Islet precursor cell (in vitro differentiated cells): ENCODE measurements at regions not wholly inside any gene's neighbourhood (a gene's known extent, or its start where the extent isn't known, plus 50 kb on each side); places are given as distances from the start of the nearest gene placed in this dataset.
"Not testable (repeated sequence)": the region's sequence is repeated elsewhere in the genome, so short reads cannot be mapped to it uniquely, and the experiment has no call there.

Experiments used
- DNase-seq: peaks from one replicate; pipeline ENCODE4 v3.0.0-alpha.2; 2018

- no peak for DNase-seq
These were observed 307.2 kb upstream of the CNTN3 start for GRCh38 chr3:74921676-74922075.

GRCh38 chr3:74920721-74921350 is 306.4 kb upstream of the CNTN3 start:
- DNase-seq = no peak

- no peak for DNase-seq
These were observed 302.2 kb upstream of the CNTN3 start for GRCh38 chr3:74916696-74917095.

- DNase-seq = no peak
These were observed 291.7 kb upstream of the CNTN3 start for GRCh38 chr3:74906181-74906580.

- DNase-seq = no peak
These were observed 291.0 kb upstream of the CNTN3 start for GRCh38 chr3:74905478-74905877.

GRCh38 chr3:74904646-74905045 is 290.2 kb upstream of the CNTN3 start:
- DNase-seq = no peak

GRCh38 chr3:74899796-74900516 is 285.5 kb upstream of the CNTN3 start:
- DNase-seq = not testable (repeated sequence)

GRCh38 chr3:74897006-74897405 is 282.5 kb upstream of the CNTN3 start:
- DNase-seq = no peak

- DNase-seq = no peak
These were observed 276.9 kb upstream of the CNTN3 start for GRCh38 chr3:74891312-74891711.

GRCh38 chr3:74883690-74884089 is 269.2 kb upstream of the CNTN3 start:
- DNase-seq = peak; percentile 73

GRCh38 chr3:74883222-74883621 is 268.8 kb upstream of the CNTN3 start:
- DNase-seq = no peak

- DNase-seq = no peak
These were observed 265.8 kb upstream of the CNTN3 start for GRCh38 chr3:74880237-74880636.

GRCh38 chr3:74866357-74867030 is 252.0 kb upstream of the CNTN3 start:
- no peak for DNase-seq

GRCh38 chr3:74862476-74862875 is 248.0 kb upstream of the CNTN3 start:
- no peak for DNase-seq

GRCh38 chr3:74861211-74861610 is 246.8 kb upstream of the CNTN3 start:
- DNase-seq = no peak

- DNase-seq = no peak
These were observed 243.6 kb upstream of the CNTN3 start for GRCh38 chr3:74858086-74858485.

- DNase-seq = no peak
These were observed 235.9 kb upstream of the CNTN3 start for GRCh38 chr3:74850381-74850780.

GRCh38 chr3:74847093-74847492 is 232.6 kb upstream of the CNTN3 start:
- no peak for DNase-seq

GRCh38 chr3:74845081-74845480 is 230.6 kb upstream of the CNTN3 start:
- no peak for DNase-seq

GRCh38 chr3:74844428-74844827 is 230.0 kb upstream of the CNTN3 start:
- peak; percentile 90 for DNase-seq

- DNase-seq = no peak
These were observed 228.2 kb upstream of the CNTN3 start for GRCh38 chr3:74842649-74843048.

- DNase-seq = no peak
These were observed 227.7 kb upstream of the CNTN3 start for GRCh38 chr3:74842141-74842540.

GRCh38 chr3:74839566-74839965 is 225.1 kb upstream of the CNTN3 start:
- no peak for DNase-seq

GRCh38 chr3:74832925-74833324 is 218.5 kb upstream of the CNTN3 start:
- no peak for DNase-seq
